Dedifferentiated amniotic fluid mesenchymal stem cell (primary cell): ENCODE measurements at regions not wholly inside any gene's neighbourhood (a gene's known extent, or its start where the extent isn't known, plus 50 kb on each side); places are given as distances from the start of the nearest gene placed in this dataset.

ENCODE experiments used
- DNase-seq: peaks from one replicate; pipeline ENCODE4 v3.0.0-alpha.2; 2016; ENCODE audit errors: extremely low spot score

DNA sequence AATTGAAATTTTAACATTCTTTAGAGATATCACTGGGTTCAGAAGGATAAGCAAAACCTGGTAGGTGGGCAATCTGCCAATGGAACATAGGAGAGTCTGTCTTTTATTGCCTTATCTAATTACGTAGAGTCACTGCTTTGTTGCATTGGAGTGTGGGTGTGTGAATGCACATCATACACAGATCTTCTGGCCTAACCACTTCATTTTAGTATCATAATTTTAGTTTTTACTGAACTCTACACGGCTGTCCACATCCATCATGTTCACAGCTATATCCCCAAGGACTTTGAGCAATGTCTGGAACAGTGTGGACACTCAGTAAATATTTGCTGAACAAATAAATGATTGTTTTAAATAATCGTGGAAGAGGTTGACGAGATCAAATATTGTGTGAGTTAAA lies 104.6 kb upstream of the AKIRIN2 start:
- no peak for DNase-seq

DNA sequence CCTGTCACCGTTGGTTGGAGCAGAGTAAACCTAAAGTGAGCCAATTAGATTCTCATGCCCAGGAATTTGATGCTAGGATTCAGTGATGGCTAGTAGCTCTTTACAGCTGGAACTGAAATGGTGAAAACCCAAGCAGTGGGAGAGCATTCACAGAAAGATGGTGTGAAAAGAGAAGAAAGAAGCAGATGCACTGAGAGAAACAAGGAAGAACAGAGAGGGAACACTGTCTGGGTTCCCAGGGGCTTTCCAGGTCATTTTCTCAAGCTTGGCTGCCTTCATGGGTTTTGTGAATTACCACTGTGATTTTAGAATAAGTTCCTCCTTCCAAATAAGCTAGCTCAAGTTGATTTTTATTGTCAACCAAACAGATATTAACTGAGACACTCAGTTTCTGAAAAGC lies 104.1 kb upstream of the AKIRIN2 start:
- DNase-seq = no peak

DNA sequence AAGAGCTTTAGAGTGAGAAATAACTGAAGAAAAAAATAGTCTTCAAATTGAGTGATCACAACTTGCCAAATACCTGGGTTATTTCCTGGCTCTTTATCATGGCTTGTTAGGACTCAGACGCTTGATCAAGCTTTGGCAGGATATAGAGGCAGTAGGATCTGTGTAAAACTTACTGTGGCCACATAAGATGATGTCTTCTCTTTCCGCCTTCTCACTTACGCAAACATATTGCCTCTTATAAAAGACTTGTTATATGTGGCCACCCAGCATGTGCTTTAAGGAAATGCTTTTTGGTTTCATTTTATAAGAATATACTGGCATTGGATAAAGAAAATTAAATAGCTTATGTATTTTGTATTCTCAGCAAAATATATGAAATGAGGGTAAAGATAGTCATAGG lies 101.8 kb upstream of the AKIRIN2 start:
- DNase-seq = no peak

DNA sequence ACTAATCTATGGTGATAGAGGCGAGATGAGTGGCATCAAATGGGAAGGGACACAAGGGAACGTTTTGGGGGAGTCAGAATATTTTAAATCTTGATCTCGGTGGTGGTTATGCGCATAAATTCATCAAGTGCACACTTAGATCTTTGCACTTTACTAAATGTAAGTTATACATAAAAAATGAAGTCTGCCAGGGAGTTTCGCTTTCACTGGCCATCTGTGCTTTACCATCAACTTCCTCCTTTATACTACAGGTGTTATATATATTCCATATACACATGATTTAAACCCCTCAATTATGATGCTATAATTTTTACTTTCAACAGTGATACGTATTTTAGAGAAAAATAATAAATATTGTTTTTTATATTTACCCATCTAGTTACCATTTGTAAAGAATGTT lies 97.6 kb upstream of the AKIRIN2 start:
- no peak for DNase-seq

DNA sequence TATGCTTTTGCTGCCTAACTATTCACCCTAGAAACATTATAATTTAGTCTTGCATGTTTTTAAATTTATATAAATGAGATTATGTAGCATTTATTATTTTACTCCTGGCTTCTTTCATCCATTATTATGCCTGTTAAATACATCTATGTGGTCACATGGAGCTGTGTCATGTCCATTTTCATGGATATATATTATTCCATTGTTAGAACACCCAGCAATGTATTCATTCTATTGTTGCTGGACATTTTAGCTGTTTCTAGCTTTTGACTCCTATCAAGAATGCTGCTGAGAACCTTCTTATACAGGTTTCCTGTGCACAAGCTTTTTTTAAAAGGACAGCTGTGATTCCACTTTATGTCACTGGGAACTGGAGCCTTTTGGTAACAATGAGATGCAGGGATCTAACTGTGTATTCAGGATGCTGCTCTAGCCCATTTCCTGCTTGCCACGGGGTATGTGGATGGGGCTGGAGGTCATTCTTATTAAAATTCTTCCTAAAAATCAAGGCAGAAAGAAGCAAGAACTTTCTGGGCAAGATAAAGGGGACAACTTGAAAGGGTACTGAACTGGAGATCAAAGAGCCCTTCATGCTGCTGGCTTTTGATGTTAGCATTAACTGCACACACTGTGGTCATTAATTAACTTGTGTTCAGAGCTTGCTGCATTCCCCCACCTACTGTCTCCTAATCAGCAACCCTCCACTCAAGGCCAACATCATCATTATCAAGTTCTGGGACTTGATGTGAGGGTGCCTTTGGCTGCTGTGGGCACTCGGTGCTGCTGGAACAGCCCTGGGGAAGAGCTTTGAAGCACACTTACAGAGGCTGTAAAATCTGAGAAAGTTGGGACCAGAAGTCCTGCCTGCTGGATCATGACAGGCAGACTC lies 96.6 kb upstream of the AKIRIN2 start:
- DNase-seq = no peak

DNA sequence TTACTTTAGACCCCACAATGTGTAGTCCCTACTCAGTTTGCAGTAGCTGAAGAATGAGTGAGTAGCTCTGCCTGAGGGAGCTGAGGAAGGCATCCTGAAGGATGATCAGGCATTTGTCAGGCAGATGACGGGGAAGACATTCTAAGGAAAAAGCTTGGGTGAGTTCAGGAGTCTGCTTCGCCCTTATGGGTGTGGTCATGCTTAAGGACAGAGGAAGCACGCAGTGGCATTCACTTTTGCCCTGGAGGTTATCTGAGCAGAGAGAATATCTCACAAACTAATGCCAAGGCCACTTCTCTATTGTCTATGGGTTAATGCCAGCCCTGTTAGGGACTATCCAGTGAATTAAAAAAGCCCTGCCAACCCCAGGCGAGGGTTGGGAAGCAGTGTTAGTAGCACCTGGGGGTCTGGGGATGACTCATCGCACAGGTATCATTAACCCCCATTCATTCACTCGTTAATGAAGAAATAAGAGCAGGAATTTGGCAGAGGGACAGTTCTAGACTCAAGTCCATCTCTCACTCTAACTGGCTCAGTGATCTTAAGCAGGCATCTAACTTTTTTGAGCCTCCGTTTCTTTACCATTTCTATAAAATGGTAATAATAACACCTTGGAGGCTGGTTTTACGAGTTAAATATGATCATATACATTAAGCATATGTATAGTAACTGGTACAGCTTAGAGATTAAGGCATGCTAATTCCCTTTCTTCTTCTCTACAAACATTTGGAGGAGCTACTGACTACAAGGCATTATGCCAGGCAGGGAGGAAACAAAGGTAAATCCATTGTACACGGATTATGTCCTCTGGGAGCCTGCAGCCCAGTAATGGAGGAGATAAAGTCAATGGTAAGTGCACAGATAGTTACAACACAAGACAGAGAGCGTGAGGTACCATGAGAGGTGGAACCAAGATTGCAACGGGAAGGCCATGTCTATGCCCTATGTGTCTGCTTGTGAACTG lies 93.2 kb upstream of the AKIRIN2 start:
- no peak for DNase-seq

DNA sequence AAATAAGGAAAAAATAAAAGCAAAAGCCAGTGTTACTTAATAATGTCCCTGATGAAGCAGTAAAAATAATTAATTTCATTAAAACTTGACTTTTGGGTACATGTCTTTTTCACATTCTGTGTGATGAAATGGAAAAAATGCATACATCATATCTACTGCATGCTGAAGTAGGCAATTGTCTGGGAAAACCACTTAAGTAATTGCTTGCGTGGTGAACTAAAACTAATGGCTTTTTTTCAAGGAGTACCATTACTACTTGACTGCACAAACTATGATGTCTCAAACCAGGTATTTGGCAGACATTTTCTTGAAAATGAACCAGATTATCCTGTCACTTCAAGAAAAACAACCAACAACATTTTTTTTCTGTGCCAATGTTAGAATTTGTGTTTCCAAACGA lies 91.3 kb upstream of the AKIRIN2 start:
- DNase-seq = no peak

DNA sequence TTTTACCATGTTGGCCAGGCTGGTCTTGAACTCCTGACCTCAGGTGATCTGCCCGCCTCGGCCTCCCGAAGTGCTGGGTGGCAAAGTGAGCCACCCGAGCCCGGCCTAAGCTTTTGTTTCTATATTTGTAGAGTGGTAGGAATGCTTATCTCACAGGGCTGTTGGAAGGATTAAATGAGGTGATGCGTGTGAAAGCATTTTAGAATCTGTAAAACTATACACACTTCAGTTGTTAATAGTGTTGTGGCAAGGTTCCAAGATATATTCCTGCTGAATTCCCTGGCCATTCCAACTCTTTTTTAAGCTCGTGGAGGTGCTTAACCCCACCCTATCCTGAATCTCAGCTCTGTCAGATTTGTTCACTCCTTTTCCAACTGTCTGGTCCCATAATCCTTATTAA lies 89.9 kb upstream of the AKIRIN2 start:
- DNase-seq = no peak

DNA sequence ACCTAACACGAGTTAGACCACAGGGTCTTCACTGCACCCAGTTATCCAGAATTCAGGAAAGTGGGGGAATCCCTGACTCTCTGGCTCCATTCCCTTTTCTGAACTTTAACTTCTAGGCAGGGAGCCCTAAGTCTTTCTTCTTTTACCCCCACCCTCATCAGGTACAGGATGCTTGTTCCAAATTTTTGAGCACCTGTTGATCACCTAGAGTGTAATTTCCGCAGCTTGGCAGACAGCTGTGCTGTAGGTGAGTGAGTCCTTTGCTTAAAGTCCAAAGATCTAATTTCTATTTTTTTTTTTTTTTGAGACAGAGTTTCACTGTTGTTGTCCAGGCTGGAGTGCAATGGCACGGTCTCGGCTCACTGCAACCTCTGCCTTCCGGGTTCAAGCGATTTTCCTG lies 89.5 kb upstream of the AKIRIN2 start:
- DNase-seq = no peak

DNA sequence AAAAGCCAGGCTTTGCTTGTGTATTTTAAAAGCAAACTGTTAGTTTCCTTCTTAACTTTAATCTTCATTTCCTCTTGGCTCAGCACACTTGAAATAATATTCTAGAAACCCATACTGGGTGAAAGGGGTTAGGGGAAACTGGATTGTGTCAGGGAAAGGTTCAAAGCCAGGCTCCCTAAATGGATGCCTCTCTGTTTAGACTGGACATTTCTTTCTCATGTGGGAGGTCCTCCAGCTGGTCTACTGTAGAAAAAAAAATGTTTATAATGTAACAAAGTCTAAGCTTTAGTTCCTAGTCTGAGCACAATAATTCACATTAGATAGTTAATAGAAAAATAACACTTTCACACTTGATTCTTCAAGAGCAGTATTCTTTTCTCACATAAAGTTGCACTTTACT lies 89.0 kb upstream of the AKIRIN2 start:
- no peak for DNase-seq

DNA sequence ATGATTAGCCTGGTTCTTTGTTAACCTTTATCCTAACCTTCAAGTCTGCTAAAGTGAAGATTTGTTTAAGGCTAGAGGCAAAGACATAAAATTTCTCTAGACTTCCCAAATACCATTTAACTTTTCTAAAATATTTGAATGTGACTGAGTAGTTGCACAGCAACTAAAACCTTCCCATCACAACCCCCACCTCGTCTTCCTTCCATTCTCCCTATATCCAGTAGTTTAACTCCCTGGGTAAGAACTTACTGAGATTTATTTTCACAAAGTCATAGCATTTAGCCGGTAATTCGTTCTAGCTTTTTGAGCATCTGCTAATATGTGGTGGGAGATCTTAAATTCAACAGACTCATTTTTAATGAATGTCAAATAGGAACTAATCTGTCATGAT lies 87.9 kb upstream of the AKIRIN2 start:
- no peak for DNase-seq

DNA sequence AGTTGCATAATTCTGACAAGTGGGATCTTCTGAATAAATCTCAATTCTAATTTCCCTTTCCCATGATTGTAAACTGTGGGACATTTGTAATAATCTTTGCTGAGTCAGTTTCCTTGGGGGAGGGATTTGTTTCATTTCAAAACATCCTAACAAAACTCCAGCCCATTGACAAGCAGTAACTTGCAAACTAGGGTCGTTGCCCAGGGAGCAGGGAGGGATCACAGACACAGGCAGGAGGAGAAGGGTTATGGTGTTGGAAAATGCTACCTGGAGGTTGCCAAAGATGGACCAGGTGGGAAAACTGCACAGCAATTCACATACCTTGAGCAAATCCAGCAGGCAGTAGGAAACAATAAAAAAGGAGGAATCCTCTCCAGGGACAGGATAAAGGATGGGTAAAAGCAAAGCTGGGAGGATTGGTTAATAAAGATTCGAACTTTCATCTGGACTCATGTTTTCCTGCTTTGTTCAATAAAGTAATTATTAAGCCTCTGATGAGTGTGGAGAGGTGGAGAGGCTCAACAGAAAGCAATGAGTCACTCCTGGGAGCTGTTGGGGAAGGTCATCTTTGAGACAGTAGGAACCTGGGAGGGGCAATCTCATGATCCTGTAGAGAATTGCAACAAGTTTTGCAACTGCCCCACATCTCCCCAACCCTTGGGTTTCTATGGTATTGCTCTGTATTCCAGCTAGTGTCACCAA lies 87.3 kb upstream of the AKIRIN2 start:
- no peak for DNase-seq

DNA sequence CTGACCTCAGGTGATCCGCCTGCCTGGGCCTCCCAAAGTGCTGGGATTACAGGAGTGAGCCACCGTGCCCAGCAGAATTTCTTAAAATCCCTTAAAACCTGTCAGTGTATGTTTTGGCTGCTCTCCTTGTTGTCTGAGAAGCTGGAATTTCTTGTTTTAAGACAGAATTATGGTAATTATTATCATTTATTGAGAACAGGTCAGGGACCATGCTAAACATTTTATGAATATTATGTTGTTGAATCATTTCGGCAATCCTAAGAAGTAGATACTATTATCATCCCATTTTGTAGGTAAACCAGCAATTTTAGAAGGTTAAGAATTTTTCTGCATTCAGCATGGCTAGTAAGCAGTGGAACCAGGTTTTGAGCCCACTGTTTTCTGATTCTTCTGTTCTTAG lies 86.1 kb upstream of the AKIRIN2 start:
- DNase-seq = no peak

DNA sequence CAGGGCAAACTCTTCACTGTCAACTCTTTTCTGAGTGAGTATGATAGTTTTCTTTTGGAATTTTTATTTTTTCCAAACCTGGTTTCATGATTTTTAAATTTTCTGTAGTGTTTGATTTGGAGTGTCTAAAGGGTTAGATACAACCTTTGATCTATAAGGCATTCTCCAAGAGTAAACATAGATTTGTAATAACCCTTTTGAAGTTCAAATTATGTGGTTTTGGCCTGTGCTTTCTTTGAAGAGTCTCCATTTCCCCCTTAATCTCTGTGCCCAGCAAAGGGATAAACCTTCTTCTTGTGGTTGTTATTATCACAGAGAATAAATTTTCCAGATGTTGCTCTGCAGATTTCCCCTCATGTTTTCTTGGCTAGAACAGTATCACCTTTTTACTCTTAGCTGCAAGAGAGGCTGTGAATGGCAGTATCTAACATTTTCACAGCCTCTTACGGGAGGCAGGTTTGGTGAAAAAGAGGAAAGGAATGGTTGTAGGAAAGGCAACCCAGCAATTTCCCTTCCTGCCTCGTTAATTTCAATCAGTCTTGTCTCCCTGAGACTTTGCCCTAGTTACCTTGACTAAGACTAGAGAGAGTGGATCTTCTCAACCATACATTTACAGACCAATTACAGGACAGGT lies 83.3 kb upstream of the AKIRIN2 start:
- DNase-seq = no peak

DNA sequence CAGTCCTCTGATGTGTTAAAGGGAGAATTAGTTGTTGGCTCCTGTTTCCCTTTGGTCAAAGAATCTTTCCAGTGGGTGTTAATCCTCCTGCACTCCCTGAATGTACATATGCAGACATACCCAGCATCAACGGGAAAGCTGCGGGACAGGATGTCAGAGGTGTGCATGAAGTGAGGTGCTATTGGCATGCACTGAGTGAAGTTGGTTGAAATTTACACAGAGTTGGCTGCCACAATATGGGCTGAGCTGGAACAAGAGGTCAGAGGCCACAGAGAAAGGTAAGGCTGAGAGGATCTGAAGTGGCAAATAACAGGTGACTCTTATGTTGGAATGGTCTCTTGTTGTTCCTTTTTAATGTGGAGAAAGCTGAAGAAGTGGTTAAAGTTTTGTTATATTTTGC lies 82.7 kb upstream of the AKIRIN2 start:
- no peak for DNase-seq

DNA sequence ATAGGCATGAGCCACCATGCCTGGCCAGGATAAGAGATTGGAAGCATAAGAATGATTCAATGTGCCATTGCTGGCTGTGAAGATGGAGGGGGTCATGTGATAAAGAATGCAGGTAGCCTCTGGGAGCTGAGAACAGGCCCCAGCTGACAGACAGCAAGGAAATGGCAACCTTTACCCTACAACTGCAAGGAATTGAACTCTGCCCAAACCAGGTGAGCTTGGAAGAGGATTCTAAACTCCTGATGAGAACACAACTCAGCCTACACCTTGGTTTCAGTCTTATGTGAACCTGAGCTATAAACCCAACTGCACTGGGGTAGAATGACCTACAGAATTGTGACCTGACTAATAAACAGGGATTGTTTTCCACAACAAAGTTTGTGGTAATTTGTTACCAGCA lies 82.0 kb upstream of the AKIRIN2 start:
- DNase-seq = no peak

DNA sequence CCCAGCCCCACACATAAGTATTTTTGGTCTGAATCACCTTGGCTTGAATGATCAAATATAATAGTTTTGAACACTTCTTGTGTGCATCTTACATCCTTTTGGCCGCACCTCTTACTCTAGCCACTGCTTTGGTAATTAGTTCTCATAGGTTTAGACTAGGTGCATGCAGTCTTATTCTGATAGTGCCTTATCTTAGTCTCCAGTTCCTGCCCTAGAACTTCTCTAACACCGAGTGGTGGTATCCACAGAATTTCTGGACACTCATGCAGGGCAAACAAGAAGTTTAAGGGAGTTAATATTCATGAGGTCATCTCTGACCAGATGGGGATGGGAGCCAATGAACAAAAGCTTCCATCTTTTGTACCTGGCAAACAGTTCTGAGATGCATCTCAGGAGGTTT lies 77.5 kb upstream of the AKIRIN2 start:
- no peak for DNase-seq

DNA sequence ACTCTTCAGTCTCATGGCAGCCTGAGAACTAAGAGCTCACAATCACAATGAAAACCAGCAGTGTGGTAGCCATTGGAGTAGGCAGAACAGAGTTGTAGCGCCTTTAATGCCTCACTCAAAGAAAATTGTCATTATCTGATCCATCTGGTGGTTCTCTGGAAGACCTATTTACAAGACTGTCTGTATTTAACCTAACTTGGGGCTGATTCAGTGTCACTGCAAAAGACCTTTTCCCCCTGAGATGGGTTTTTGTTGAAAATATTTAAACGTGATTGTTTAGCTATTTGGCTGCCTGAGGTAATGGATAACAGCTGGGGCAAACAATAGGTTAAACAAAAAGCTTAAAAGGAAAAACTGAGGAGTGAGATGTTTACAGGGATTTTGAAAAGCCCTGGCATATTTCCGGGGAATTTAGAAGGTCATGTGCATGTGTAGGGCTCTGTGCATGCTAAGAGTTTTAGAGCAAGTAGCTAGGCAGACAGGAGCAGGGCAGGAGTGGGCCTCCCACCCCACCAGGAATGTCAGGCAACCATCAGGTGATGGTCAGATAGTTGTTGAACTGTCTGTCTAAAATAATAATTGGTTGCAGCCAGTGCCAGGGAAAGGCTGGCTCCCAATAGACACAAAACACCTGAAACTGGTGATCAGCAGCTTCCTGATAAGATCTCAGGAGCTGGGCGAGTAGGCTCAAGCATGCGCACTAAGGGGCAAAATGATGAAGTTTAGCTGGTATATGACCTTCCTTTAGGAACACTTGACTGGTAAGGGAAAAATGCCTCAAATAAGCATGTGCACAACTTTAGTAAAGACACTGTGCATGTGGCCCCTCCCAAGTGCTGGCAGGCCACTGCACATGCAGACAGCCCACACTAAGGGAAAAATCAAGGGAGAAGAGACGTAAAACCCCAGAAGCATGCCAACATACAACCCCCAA lies 70.8 kb upstream of the AKIRIN2 start:
- no peak for DNase-seq

DNA sequence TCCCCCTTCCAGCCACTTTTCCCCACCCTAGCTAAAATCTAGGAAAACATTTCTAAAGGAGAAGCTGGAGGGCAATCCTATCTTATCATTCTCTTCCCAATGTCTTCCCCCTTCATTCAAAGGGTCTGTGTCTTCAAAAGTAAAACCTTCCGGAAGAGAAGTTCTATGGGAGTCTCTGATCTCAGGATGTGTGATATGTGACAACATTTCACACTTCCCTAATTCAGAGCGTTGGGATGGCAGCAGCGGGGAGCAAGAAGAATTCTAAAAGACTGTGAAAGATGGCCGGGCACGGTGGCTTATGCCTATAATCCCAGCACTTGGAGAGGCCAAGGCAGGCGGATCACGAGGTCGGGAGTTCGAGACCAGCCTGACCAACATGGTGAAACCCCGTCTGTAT lies 65.4 kb upstream of the AKIRIN2 start:
- no peak for DNase-seq

DNA sequence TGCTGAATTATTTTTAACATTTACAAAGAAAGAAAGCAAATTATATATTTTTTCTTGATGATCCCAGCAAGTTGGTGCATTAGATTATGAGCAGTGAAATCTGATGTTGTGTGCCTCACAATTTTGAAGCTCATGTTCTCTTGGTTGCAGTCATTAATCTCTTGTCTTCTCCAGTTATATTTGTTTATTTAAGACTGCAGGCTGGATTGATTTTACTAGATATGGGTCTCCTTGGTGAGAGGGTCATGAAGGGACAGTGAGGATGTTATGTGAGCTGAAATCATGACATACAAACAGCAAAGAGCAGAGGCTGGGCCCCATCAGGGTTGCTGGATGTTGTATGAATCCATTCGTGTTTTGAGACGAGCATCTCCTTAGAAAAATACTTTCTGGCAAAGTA lies 64.2 kb upstream of the AKIRIN2 start:
- no peak for DNase-seq

DNA sequence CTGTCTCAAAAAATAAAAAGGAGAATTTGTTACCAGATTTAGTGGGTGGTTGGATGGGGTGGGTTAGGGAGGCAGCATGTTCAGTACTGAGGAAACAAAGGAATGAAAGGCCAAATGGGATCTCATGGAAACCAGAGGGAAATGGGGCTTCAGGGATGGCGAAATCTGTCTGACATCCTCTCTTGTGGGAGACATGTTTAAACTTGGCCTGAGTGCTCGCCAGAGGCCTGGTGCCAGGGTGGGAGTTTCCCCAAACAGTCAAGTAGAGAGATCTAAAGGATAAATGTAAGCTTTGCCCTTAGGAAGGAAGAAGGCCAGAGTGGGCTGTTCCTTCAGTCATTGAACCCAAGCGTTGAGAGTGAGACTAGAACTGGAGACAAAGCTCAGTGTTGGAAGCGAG lies 61.9 kb upstream of the AKIRIN2 start:
- no peak for DNase-seq
